Neural cell (in vitro differentiated cells): ENCODE measurements at regions not wholly inside any gene's neighbourhood (a gene's known extent, or its start where the extent isn't known, plus 50 kb on each side); places are given as distances from the start of the nearest gene placed in this dataset.

Experiments
- EZH2 ChIP-seq: fragments of 200-600, 300-800 bp; shearing (Covaris generic), sonication (generic); IDR thresholded peaks from 2 replicates; pipeline ENCODE4 v1.6.1; 2014; ENCODE audit warnings: antibody characterized with exemption, low read length, borderline replicate concordance, mild to moderate bottlenecking; ENCODE audit not compliant: insufficient read depth, poor library complexity, severe bottlenecking
- SMC3 ChIP-seq: fragments of 450-650 bp; conservative IDR thresholded peaks from 2 replicates; pipeline ENCODE4 v1.6.1; 2014; ENCODE audit warnings: antibody characterized with exemption, mild to moderate bottlenecking, moderate library complexity; ENCODE audit not compliant: poor library complexity

- no peak for TF ChIP-seq SMC3
- TF ChIP-seq EZH2 = no peak
Measured at GRCh38 chr7:67618556-67619162, 622.0 kb downstream of the TYW1 start.
